ENCODE measurements at regions not wholly inside any gene's neighbourhood (a gene's known extent, or its start where the extent isn't known, plus 50 kb on each side); places are given as distances from the start of the nearest gene placed in this dataset.

DNA sequence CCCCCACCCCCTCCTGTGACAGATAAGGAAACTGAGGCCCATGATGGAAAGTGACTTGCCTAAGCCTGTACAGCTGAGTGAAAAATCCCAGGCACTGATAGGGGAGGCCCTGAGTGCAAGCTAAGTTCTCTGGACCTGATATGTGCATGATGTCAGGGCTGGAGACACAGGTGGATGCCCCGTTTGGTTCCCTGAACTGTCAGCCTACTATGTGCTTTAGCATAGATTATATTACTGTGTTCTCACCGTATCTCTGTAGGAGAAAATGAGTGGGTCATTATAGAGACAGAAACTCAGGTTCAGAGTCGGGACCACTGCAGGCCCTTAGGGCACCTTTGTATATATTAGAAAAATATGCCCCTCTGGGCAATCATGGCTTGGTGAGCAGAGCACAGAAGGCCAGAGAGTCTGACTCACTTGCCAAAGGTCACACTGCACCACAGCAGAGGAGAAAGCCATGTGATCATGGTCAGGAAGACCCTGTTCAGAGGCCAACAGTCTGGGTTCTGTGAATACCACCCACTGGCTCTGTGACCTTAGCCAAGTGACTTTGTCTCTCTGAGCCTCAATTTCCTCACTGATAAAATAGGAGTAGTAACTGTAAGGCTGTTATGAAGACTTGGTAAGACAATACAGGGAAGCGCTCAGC, 145.8 kb upstream of the WNT4 start:
- no peak for DNase-seq

GRCh38 chr1:22289307-22289995, 146.6 kb upstream of the WNT4 start:
- DNase-seq = no peak

- no peak for DNase-seq
These were observed 147.3 kb upstream of the WNT4 start for GRCh38 chr1:22290157-22290556.

GRCh38 chr1:22290611-22291010, 147.7 kb upstream of the WNT4 start:
- no peak for DNase-seq

DNA sequence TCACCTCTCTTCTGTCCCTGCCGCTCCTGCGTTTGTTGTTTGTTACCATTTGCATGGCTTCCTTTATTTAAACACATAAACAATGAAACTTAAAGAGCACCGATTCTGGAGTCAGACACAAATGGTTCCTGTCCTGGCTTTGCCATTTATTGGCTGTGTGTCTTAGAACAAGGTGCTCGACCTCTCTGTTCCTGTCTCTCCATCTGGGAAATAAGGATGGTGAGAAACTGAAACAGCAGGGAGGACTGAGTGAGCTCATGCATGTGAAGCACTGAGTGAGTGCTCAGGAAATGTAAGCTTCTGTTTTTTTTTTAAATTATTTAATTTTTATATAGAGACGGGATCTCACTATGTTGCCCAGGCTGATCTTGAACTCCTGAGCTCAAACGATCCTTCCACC, 148.2 kb upstream of the WNT4 start:
- DNase-seq = no peak

DNA sequence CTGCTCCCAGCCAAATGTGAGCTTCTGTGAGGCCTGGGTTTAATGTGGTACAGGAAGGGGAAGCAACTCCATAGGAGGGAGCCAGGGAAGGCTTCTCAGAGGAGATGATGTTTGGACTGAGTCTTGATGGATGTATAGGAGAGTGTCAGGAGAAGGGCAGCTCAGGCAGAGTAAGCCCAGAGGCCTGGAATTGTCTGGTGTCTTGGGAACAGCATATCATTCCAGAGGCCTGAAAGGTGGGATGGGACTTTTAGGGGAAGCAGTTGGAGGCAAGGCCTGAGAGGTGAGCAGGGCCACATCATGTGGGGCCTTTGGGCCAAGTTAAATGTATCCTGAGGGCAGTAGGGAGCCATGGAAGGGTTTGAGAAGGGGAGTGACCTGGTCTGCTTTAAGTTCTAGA, 148.6 kb upstream of the WNT4 start:
- DNase-seq = no peak

- DNase-seq = peak; percentile 31
These were observed 149.3 kb upstream of the WNT4 start for GRCh38 chr1:22292011-22292788.

DNA sequence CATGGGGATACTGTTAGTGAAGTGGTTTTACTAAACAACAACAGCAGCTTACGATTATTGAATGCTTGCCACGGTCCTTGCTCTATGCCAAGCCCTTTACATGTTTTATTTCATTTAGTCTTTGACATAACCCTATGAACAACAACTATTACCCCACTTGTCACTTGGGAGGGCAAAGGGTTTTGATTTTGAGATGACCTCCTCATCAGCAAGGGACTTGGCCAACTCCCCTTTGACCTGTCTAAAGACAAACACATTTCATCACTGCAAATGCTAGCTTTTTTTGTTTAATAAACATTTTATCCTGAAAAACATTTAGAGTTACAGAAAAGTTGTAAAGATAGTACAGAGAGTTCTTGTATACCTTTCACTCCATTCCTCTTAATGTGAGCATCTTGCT, 152.5 kb upstream of the WNT4 start:
- no peak for DNase-seq

GRCh38 chr1:22295856-22296255, 153.0 kb upstream of the WNT4 start:
- no peak for DNase-seq

GRCh38 chr1:22296701-22297591, 154.0 kb upstream of the WNT4 start:
- no peak for DNase-seq

- DNase-seq = no peak
These were observed 153.7 kb upstream of the ZBTB40 start for GRCh38 chr1:22297999-22298398.

DNA sequence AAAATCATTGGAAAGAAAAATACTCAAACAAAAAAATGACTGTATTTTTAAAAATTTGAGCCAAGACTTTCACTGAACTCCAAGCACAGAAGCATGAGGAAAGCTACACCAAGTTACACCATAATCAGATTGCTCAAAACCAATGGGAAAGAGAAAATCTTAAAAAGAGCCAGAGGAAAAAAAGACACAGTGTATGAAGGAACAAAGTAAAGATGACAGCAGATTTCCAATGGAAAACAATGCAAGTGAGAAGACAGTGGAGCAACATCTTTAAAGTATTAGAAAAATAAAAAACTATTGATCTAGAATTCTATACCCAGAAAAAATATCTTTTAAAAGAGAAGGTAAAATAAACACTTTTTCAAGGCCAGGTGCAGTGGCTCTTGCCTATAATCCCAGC, 147.8 kb upstream of the ZBTB40 start:
- DNase-seq = no peak

- DNase-seq = no peak
These were observed 142.1 kb upstream of the ZBTB40 start for GRCh38 chr1:22309572-22309971.

- no peak for DNase-seq
These were observed 140.2 kb upstream of the ZBTB40 start for GRCh38 chr1:22311461-22311860.

DNA sequence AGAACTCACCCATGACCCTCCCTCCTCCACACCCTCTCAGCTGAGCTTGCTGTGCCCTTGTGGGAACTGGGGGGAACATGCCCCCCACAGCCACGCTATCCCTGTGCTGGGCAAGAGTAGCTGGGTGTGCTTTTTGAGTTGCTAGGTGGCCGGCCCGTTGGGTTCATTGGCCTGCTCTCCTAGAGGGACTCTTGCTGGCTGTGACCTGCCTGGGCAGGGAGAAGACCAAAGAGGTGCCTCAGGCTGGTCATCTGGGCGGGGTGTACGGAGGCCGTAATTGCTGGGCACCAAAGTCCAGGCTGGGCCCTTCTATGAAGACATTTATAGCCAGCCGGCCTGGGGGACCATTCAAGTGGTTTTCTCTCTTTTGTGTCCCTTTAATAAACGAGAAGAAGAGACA, 138.3 kb upstream of the ZBTB40 start:
- no peak for DNase-seq

GRCh38 chr1:22314706-22315105, 136.9 kb upstream of the ZBTB40 start:
- no peak for DNase-seq

GRCh38 chr1:22315315-22316078, 136.2 kb upstream of the ZBTB40 start:
- DNase-seq = no peak

DNA sequence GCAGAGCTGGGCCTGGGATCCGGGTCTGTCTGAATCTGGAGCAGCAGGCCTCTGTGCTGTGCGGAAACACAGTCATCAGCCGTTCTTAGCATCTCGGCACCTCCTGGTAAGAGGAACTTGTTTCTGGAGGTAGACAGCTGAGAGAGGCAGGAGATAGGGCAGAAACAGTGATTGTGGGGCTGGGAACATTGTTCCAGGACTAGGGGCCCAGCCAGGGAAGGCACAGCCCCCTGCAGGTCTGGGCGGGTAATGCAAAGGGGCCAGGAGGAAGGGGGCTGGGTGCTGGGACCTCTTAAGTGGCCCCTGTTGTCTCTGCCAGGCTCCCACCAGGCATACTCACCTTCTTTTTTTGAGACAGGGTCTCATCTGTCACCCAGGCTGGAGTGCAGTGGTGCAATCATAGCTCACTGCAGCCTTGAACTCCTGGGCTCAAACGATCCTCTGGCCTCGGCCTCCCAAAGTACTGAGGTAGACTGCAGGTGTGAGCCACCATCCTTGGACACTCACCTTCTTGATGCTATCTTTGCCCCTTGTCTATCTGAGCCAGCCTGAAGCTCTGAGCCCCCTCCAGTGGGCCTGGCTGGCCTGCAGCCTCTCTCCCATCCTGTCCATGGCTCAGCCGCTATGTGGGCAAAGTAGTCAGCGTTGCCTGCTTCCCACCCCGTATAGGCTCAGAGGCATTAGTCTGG, 134.3 kb upstream of the ZBTB40 start:
- DNase-seq = no peak

- DNase-seq = no peak
These were observed 133.8 kb upstream of the ZBTB40 start for GRCh38 chr1:22317920-22318243.

GRCh38 chr1:22318279-22318981, 133.2 kb upstream of the ZBTB40 start:
- DNase-seq = peak; percentile 85

DNA sequence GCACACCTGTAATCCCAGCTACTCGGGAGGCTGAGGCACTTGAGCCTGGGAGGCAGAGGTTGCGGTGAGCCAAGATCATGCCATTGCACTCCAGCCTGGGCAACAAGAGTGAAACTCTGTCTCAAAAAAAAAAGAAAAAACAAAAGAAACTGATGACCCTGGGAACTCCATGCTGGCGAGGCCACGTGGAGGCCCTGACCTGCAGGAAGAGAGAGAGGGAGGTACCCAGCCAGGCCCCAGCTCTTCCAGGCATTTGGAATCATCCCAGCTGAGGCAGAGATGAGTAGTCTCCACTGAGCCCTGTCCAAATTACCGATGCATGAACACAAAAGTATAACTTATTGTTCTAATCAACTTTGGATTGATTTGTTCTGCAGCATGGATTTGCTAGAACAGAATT, 132.0 kb upstream of the ZBTB40 start:
- DNase-seq = no peak
